T-cell (primary cell): ENCODE measurements at regions not wholly inside any gene's neighbourhood (a gene's known extent, or its start where the extent isn't known, plus 50 kb on each side); places are given as distances from the start of the nearest gene placed in this dataset.
A peak's percentile ranks its signal among the peaks of the same experiment; 100 is the strongest.

Experiments
- ATAC-seq, 4 experiments: fragments of 200-7000 bp in 3 of 4; fragments of 150-1000 bp in 1 of 4; cut with Tn5 transposase; replicated peaks in 1 of 4; 1 replicate in 3 of 4; 2 replicates in 1 of 4; pipeline ENCODE4 v1.10.0; 2021; ENCODE audit warnings: moderate library complexity in 3 of 4, mild to moderate bottlenecking in 2 of 4, moderate number of reproducible peaks in 1 of 4
- CTCF ChIA-PET, 2 donors: fragments of 300-600 bp; sonication (Branson Sonifier 250); formaldehyde crosslinking; loops; one replicate each; lab custom pipeline; 2022; ENCODE audit warnings: antibody characterized with exemption in 2 of 2; lab: Charles Lee
- POLR2A ChIA-PET, 2 donors: fragments of 300-600 bp; sonication (Branson Sonifier 250); formaldehyde crosslinking; loops; one replicate each; lab custom pipeline; 2022; ENCODE audit warnings: antibody characterized with exemption in 2 of 2; lab: Charles Lee
- DNase-seq, 35 experiments: peaks; one replicate each; pipeline versions ENCODE4 v3.0.0 to v3.0.0-alpha.2; 2013 to 2023
- H3K27ac ChIP-seq: one replicate; pipeline ENCODE4 v1.5.1; 2013; ENCODE audit warnings: low read length
- H3K27me3 ChIP-seq, 2 experiments: replicated peaks in 1 of 2; 1 replicate in 1 of 2; 2 replicates in 1 of 2; pipeline versions ENCODE4 v1.6.1 to v1.7.0; 2013; ENCODE audit warnings: low read length in 1 of 2, mixed read lengths in 1 of 2; ENCODE audit not compliant: control insufficient read depth in 2 of 2, insufficient read depth in 2 of 2; ENCODE audit errors: extremely low read depth in 1 of 2
- H3K36me3 ChIP-seq, 2 donors: 1 replicate in 1 of 2; 2 replicates in 1 of 2; pipeline versions ENCODE4 v1.6.1 to v1.7.0; 2013; ENCODE audit warnings: low read length in 1 of 2; ENCODE audit not compliant: control insufficient read depth in 2 of 2, insufficient read depth in 1 of 2; ENCODE audit errors: extremely low read depth in 1 of 2
- H3K4me1 ChIP-seq, 2 experiments: 1 replicate in 1 of 2; 2 replicates in 1 of 2; pipeline versions ENCODE4 v1.6.1 to v1.7.0; 2013; ENCODE audit warnings: low read length in 2 of 2, mixed read lengths in 1 of 2; ENCODE audit not compliant: insufficient read depth in 2 of 2, control insufficient read depth in 1 of 2; ENCODE audit errors: extremely low read depth in 1 of 2
- H3K4me3 ChIP-seq, 2 donors: 1 replicate in 1 of 2; 2 replicates in 1 of 2; pipeline versions ENCODE4 v1.5.1 to v1.7.0; 2013; ENCODE audit warnings: mild to moderate bottlenecking in 2 of 2, low read length in 1 of 2, moderate library complexity in 1 of 2; ENCODE audit not compliant: control insufficient read depth in 1 of 2; ENCODE audit errors: extremely low read depth in 1 of 2
- H3K9me3 ChIP-seq: 2 replicates; pipeline ENCODE4 v1.7.0; 2013
- H3K27ac Mint-ChIP-seq, 2 donors: one replicate each; pipeline ENCODE4 v1.8.0; 2020 to 2021; ENCODE audit warnings: mild to moderate bottlenecking in 2 of 2, mixed read lengths in 2 of 2
- H3K27me3 Mint-ChIP-seq, 2 donors: one replicate each; pipeline ENCODE4 v1.8.0; 2021 to 2022; ENCODE audit warnings: mixed read lengths in 2 of 2
- H3K36me3 Mint-ChIP-seq: one replicate; pipeline ENCODE4 v1.8.0; 2021; ENCODE audit warnings: mixed read lengths
- H3K4me1 Mint-ChIP-seq, 3 donors: one replicate each; pipeline ENCODE4 v1.8.0; 2020 to 2022; ENCODE audit warnings: mixed read lengths in 3 of 3, mild to moderate bottlenecking in 1 of 3
- H3K4me3 Mint-ChIP-seq, 3 donors: one replicate each; pipeline ENCODE4 v1.8.0; 2020 to 2022; ENCODE audit warnings: mild to moderate bottlenecking in 3 of 3, mixed read lengths in 3 of 3, moderate library complexity in 3 of 3
- H3K9me3 Mint-ChIP-seq, 3 donors: one replicate each; pipeline ENCODE4 v1.8.0; 2020 to 2022; ENCODE audit warnings: mixed read lengths in 3 of 3
- WGBS: methylation state at CpG from one replicate; pipeline ENCODE4 v1.1.5; 2013; ENCODE audit warnings: missing lambda C conversion rate; ENCODE audit not compliant: insufficient coverage; 5-methylcytosine and 5-hydroxymethylcytosine counted together

- ChIA-PET CTCF (no interaction called here), POLR2A (no interaction called here)
- Mint-ChIP-seq H3K4me1 (peaks cover 18 to 19% (median 19%) of the 10 kb centered on the region in 3 donors), H3K27me3 (no peaks in the 10 kb centered on the region), H3K4me3 (no peak overlapping the region), H3K36me3 (peaks cover 4% of the 10 kb centered on the region), H3K9me3 (peaks cover 4% of the 10 kb centered on the region in 3 donors), H3K27ac (no peak overlapping the region)
- DNase-seq (no peak), ATAC-seq (no peak)
- no CpG with 5 or more reads among the region's 2 CpGs for WGBS
- Histone ChIP-seq H3K4me3 (no peak overlapping the region), H3K4me1 (no peaks in the 10 kb centered on the region), H3K27me3 (no peaks in the 10 kb centered on the region), H3K27ac (no peak overlapping the region), H3K9me3 (no peaks in the 10 kb centered on the region), H3K36me3 (no peaks in the 10 kb centered on the region)
Measured at GRCh38 chr1:239543873-239544272, 157.5 kb downstream of the CHRM3 start.

GRCh38 chr1:239545466-239545865, 159.1 kb downstream of the CHRM3 start:
- Histone ChIP-seq H3K27ac (no peak overlapping the region), H3K36me3 (no peaks in the 10 kb centered on the region), H3K4me1 (no peaks in the 10 kb centered on the region), H3K9me3 (no peaks in the 10 kb centered on the region), H3K27me3 (no peaks in the 10 kb centered on the region), H3K4me3 (no peak overlapping the region)
- WGBS = no CpG with 5 or more reads among the region's 3 CpGs
- peaks cover 4 to 8% (median 6%) of the 10 kb centered on the region in 3 donors for H3K9me3 Mint-ChIP-seq
- CTCF ChIA-PET = no interaction called here
- no peak overlapping the region for H3K4me3 Mint-ChIP-seq
- no peaks in the 10 kb centered on the region for H3K27me3 Mint-ChIP-seq
- POLR2A ChIA-PET = no interaction called here
- DNase-seq = no peak
- no peak overlapping the region for H3K27ac Mint-ChIP-seq
- peaks cover 13% of the 10 kb centered on the region for H3K36me3 Mint-ChIP-seq
- H3K4me1 Mint-ChIP-seq = peaks cover 18 to 19% (median 19%) of the 10 kb centered on the region in 3 donors
- no peak for ATAC-seq

- Mint-ChIP-seq H3K4me3 (peak overlapping the region; percentile 67 to 82 (median 75)), H3K27ac (peak overlapping the region; percentile 90), H3K36me3 (peaks cover 13% of the 10 kb centered on the region), H3K9me3 (peaks cover 4 to 8% (median 6%) of the 10 kb centered on the region in 3 donors), H3K27me3 (no peaks in the 10 kb centered on the region), H3K4me1 (peaks cover 18 to 19% (median 19%) of the 10 kb centered on the region in 3 donors)
- DNase-seq (peak in 1 of 35 experiments; percentile 22), ATAC-seq (peak in 2 of 4 experiments; percentile 48 to 56)
- Histone ChIP-seq H3K4me1 (no peaks in the 10 kb centered on the region), H3K36me3 (no peaks in the 10 kb centered on the region), H3K4me3 (peak overlapping the region in 1 of 2 donors; percentile 18), H3K27me3 (no peaks in the 10 kb centered on the region), H3K27ac (peak overlapping the region; percentile 10), H3K9me3 (no peaks in the 10 kb centered on the region)
- WGBS = no CpG with 5 or more reads among the region's 2 CpGs
- ChIA-PET CTCF (interaction anchor here in 1 of 2 donors (1.2 kb wide), 1 partner anchor 350 kb away, joined by 3 read pairs; no protein-coding TSS in a partner anchor), POLR2A (no interaction called here)
Measured at GRCh38 chr1:239547987-239548386, 161.6 kb downstream of the CHRM3 start.

DNA sequence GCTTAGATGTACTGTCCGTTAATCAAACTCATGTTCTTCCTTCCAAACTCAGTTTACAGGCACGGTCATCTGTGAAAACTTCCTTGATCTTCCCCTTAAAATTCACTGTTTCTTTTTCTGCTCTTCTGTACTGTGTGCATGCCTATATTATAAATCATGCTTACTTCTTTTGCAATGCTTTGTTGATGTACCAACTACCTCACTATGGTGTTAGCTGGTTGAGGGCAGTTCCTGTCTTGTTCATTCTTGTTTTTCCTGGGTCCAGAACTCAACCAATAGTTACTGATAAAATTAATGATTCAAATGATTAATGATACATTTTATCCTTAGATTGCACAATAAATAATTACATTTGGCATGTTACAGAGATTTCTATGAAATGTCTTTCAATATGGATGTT, 163.8 kb downstream of the CHRM3 start:
- ChIA-PET POLR2A (interaction anchor here in 1 of 2 donors (0.5 kb wide), 1 partner anchor 194 kb away, joined by 6 read pairs; no protein-coding TSS in a partner anchor), CTCF (no interaction called here)
- Histone ChIP-seq H3K27me3 (no peaks in the 10 kb centered on the region), H3K27ac (no peak overlapping the region), H3K9me3 (no peaks in the 10 kb centered on the region), H3K4me3 (no peak overlapping the region), H3K4me1 (no peaks in the 10 kb centered on the region), H3K36me3 (no peaks in the 10 kb centered on the region)
- H3K4me1 Mint-ChIP-seq = peaks cover 18 to 19% (median 19%) of the 10 kb centered on the region in 3 donors
- no peak overlapping the region for H3K27ac Mint-ChIP-seq
- ATAC-seq = no peak
- no peaks in the 10 kb centered on the region for H3K27me3 Mint-ChIP-seq
- H3K9me3 Mint-ChIP-seq = peaks cover 4 to 8% (median 6%) of the 10 kb centered on the region in 3 donors
- no peak for DNase-seq
- 92% methylated on average over 2 of the region's 2 CpGs for WGBS
- no peak overlapping the region for H3K4me3 Mint-ChIP-seq
- peaks cover 13% of the 10 kb centered on the region for H3K36me3 Mint-ChIP-seq

GRCh38 chr1:239555350-239555749, 169.0 kb downstream of the CHRM3 start:
- WGBS = 100% methylated on average over 2 of the region's 4 CpGs
- Mint-ChIP-seq H3K27ac (no peak overlapping the region), H3K9me3 (no peaks in the 10 kb centered on the region), H3K27me3 (no peaks in the 10 kb centered on the region), H3K4me1 (peaks cover 8 to 9% (median 8%) of the 10 kb centered on the region in 3 donors), H3K4me3 (no peak overlapping the region), H3K36me3 (no peaks in the 10 kb centered on the region)
- Histone ChIP-seq H3K27me3 (no peaks in the 10 kb centered on the region), H3K4me3 (no peak overlapping the region), H3K36me3 (no peaks in the 10 kb centered on the region), H3K4me1 (no peaks in the 10 kb centered on the region), H3K27ac (no peak overlapping the region), H3K9me3 (no peaks in the 10 kb centered on the region)
- no peak for DNase-seq
- CTCF ChIA-PET = no interaction called here
- no peak for ATAC-seq
- POLR2A ChIA-PET = no interaction called here

- Histone ChIP-seq H3K9me3 (no peaks in the 10 kb centered on the region), H3K27me3 (no peaks in the 10 kb centered on the region), H3K4me3 (no peak overlapping the region), H3K27ac (no peak overlapping the region), H3K36me3 (no peaks in the 10 kb centered on the region), H3K4me1 (no peaks in the 10 kb centered on the region)
- Mint-ChIP-seq H3K9me3 (no peaks in the 10 kb centered on the region), H3K4me3 (no peak overlapping the region), H3K36me3 (no peaks in the 10 kb centered on the region), H3K27ac (peak overlapping the region in 1 of 2 donors; percentile 30), H3K27me3 (peaks cover 5% of the 10 kb centered on the region in 2 donors), H3K4me1 (peaks cover 8 to 12% (median 10%) of the 10 kb centered on the region in 3 donors)
- WGBS = no CpG with 5 or more reads among the region's 2 CpGs
- ChIA-PET POLR2A (no interaction called here), CTCF (no interaction called here)
- ATAC-seq (no peak), DNase-seq (no peak)
Measured at GRCh38 chr1:239558559-239558958, 172.2 kb downstream of the CHRM3 start.

DNA sequence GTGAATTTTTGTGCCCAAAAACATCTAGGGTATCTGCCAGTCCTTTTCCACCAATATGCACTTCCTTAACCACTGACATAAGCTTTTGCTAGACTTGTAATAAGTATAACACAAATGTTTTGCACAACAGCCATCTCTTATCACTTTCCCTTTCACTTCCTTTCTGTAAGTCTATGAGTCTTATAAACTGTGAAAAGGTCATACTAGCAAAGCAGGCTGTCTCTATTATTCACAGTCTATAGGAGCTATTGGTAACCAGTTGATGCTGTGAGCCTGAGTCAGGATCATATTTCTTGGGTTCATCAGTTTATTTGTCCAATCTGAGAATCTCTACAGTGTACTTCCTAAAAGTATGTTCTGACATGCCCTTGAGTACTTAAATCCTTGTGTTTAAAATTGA, 172.6 kb downstream of the CHRM3 start:
- no peaks in the 10 kb centered on the region for H3K9me3 ChIP-seq
- Mint-ChIP-seq H3K4me1 (peaks cover 10 to 13% (median 11%) of the 10 kb centered on the region in 3 donors), H3K4me3 (no peak overlapping the region), H3K36me3 (no peaks in the 10 kb centered on the region), H3K9me3 (no peaks in the 10 kb centered on the region), H3K27me3 (peaks cover 5% of the 10 kb centered on the region in 2 donors), H3K27ac (peak overlapping the region in 1 of 2 donors; percentile 30)
- no peak overlapping the region for H3K27ac ChIP-seq
- ChIA-PET CTCF (no interaction called here), POLR2A (no interaction called here)
- H3K36me3 ChIP-seq = no peaks in the 10 kb centered on the region
- DNase-seq (no peak), ATAC-seq (no peak)
- H3K4me1 ChIP-seq = no peaks in the 10 kb centered on the region
- H3K27me3 ChIP-seq = no peaks in the 10 kb centered on the region
- H3K4me3 ChIP-seq = no peak overlapping the region
